ENCODE measurements at regions not wholly inside any gene's neighbourhood (a gene's known extent, or its start where the extent isn't known, plus 50 kb on each side); places are given as distances from the start of the nearest gene placed in this dataset.
"Not testable (repeated sequence)": the region's sequence is repeated elsewhere in the genome, so short reads cannot be mapped to it uniquely, and the experiment has no call there.

GRCh38 chr16:66025751-66026150 lies 340.7 kb upstream of the CDH5 start:
- no peaks in the 10 kb centered on the region for H3K4me1 ChIP-seq (ENCODE audit: control insufficient read depth in 1 of 2, extremely low read depth in 1 of 2, insufficient read depth in 2 of 2, low read length in 2 of 2)
- no peaks in the 10 kb centered on the region for H3K27me3 ChIP-seq (replicated peaks in 1 of 2; ENCODE audit: control insufficient read depth in 2 of 2, extremely low read depth in 1 of 2, insufficient read depth in 2 of 2, low read length in 1 of 2)
- H3K36me3 Mint-ChIP-seq, result no peaks in the 10 kb centered on the region
- H3K4me3 ChIP-seq (ENCODE audit: control insufficient read depth in 1 of 2, extremely low read depth in 1 of 2, low read length in 1 of 2), result no peak overlapping the region
- ChIA-PET POLR2A (no interaction called here), CTCF (no interaction called here)
- no CpG with 5 or more reads among the region's 1 CpG for WGBS (ENCODE audit: insufficient coverage)
- H3K27ac ChIP-seq (ENCODE audit: low read length), result no peak overlapping the region
- H3K27me3 Mint-ChIP-seq, result peaks cover 4 to 6% of the 10 kb centered on the region in 2 donors
- H3K27ac Mint-ChIP-seq, result no peak overlapping the region
- H3K4me3 Mint-ChIP-seq, result no peak overlapping the region
- H3K36me3 ChIP-seq (ENCODE audit: control insufficient read depth in 2 of 2, extremely low read depth in 1 of 2, insufficient read depth in 1 of 2, low read length in 1 of 2), result no peaks in the 10 kb centered on the region
- DNase-seq (no peak), ATAC-seq (replicated peaks in 1 of 4) (no peak)
- H3K9me3 Mint-ChIP-seq, result peaks cover 3 to 19% (median 7%) of the 10 kb centered on the region in 3 donors
- H3K9me3 ChIP-seq, result no peaks in the 10 kb centered on the region
- H3K4me1 Mint-ChIP-seq, result no peaks in the 10 kb centered on the region

GRCh38 chr16:66024567-66024966 lies 341.9 kb upstream of the CDH5 start:
- H3K4me1 Mint-ChIP-seq; CTCF ChIA-PET; H3K4me1 ChIP-seq (ENCODE audit: control insufficient read depth in 1 of 2, extremely low read depth in 1 of 2, insufficient read depth in 2 of 2, low read length in 2 of 2); H3K27ac ChIP-seq (ENCODE audit: low read length); H3K27ac Mint-ChIP-seq; H3K4me3 Mint-ChIP-seq; H3K4me3 ChIP-seq (ENCODE audit: control insufficient read depth in 1 of 2, extremely low read depth in 1 of 2, low read length in 1 of 2); H3K36me3 Mint-ChIP-seq; DNase-seq; POLR2A ChIA-PET; H3K27me3 ChIP-seq (replicated peaks in 1 of 2; ENCODE audit: control insufficient read depth in 2 of 2, extremely low read depth in 1 of 2, insufficient read depth in 2 of 2, low read length in 1 of 2); H3K27me3 Mint-ChIP-seq; ATAC-seq (replicated peaks in 1 of 4); H3K9me3 ChIP-seq; H3K36me3 ChIP-seq (ENCODE audit: control insufficient read depth in 2 of 2, extremely low read depth in 1 of 2, insufficient read depth in 1 of 2, low read length in 1 of 2): not testable (repeated sequence)
- WGBS (ENCODE audit: insufficient coverage), result 67% methylated on average over 1 of the region's 2 CpGs
- H3K9me3 Mint-ChIP-seq, result peaks cover 3 to 22% (median 13%) of the 10 kb centered on the region in 3 donors

DNA sequence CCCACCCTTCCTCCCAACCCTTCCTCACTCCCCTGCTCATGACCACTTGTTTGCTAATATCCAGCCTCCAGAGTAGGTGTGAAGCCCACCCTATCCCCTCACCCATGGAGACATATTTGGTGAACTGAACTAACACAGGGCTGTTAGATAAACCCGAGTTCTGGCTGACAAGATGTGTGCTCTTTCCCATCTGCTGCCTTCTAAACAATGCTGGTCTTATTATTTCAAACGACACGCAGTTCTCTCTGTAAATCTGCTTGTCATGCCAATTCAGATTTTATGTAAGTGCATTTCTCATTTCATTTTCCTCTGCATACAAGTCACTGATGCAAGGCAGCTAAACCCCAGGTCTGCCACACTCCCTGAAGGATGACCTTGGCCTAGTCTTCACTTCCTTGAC lies 343.0 kb upstream of the CDH5 start:
- 79% methylated on average over 3 of the region's 3 CpGs for WGBS (ENCODE audit: insufficient coverage)
- CTCF ChIA-PET, result no interaction called here
- POLR2A ChIA-PET, result no interaction called here
- peaks cover 3 to 22% (median 14%) of the 10 kb centered on the region in 3 donors for H3K9me3 Mint-ChIP-seq
- no peaks in the 10 kb centered on the region for H3K36me3 Mint-ChIP-seq
- no peaks in the 10 kb centered on the region for H3K9me3 ChIP-seq
- H3K4me1 ChIP-seq (ENCODE audit: control insufficient read depth in 1 of 2, extremely low read depth in 1 of 2, insufficient read depth in 2 of 2, low read length in 2 of 2), result no peaks in the 10 kb centered on the region
- no peak overlapping the region for H3K4me3 ChIP-seq (ENCODE audit: control insufficient read depth in 1 of 2, extremely low read depth in 1 of 2, low read length in 1 of 2)
- no peak overlapping the region for H3K4me3 Mint-ChIP-seq
- H3K4me1 Mint-ChIP-seq, result no peaks in the 10 kb centered on the region
- H3K27ac ChIP-seq (ENCODE audit: low read length), result no peak overlapping the region
- no peaks in the 10 kb centered on the region for H3K27me3 ChIP-seq (replicated peaks in 1 of 2; ENCODE audit: control insufficient read depth in 2 of 2, extremely low read depth in 1 of 2, insufficient read depth in 2 of 2, low read length in 1 of 2)
- H3K27me3 Mint-ChIP-seq, result peaks cover 0 to 3% of the 10 kb centered on the region in 2 donors
- H3K36me3 ChIP-seq (ENCODE audit: control insufficient read depth in 2 of 2, extremely low read depth in 1 of 2, insufficient read depth in 1 of 2, low read length in 1 of 2), result no peaks in the 10 kb centered on the region
- H3K27ac Mint-ChIP-seq, result no peak overlapping the region
- ATAC-seq (replicated peaks in 1 of 4) (no peak), DNase-seq (no peak)

- Mint-ChIP-seq H3K27ac (no peak overlapping the region), H3K4me3 (no peak overlapping the region), H3K4me1 (no peaks in the 10 kb centered on the region), H3K36me3 (no peaks in the 10 kb centered on the region), H3K27me3 (peaks cover 0 to 6% of the 10 kb centered on the region in 2 donors), H3K9me3 (peaks cover 3 to 18% (median 14%) of the 10 kb centered on the region in 3 donors)
- ChIA-PET CTCF (no interaction called here), POLR2A (no interaction called here)
- DNase-seq (no peak), ATAC-seq (replicated peaks in 1 of 4) (no peak)
- Histone ChIP-seq H3K27me3 (replicated peaks in 1 of 2; ENCODE audit: control insufficient read depth in 2 of 2, extremely low read depth in 1 of 2, insufficient read depth in 2 of 2, low read length in 1 of 2) (no peaks in the 10 kb centered on the region), H3K4me1 (ENCODE audit: control insufficient read depth in 1 of 2, extremely low read depth in 1 of 2, insufficient read depth in 2 of 2, low read length in 2 of 2) (no peaks in the 10 kb centered on the region), H3K27ac (ENCODE audit: low read length) (no peak overlapping the region), H3K9me3 (no peaks in the 10 kb centered on the region), H3K36me3 (ENCODE audit: control insufficient read depth in 2 of 2, extremely low read depth in 1 of 2, insufficient read depth in 1 of 2, low read length in 1 of 2) (no peaks in the 10 kb centered on the region), H3K4me3 (ENCODE audit: control insufficient read depth in 1 of 2, extremely low read depth in 1 of 2, low read length in 1 of 2) (no peak overlapping the region)
These were observed 345.8 kb upstream of the CDH5 start for GRCh38 chr16:66020642-66021041.

DNA sequence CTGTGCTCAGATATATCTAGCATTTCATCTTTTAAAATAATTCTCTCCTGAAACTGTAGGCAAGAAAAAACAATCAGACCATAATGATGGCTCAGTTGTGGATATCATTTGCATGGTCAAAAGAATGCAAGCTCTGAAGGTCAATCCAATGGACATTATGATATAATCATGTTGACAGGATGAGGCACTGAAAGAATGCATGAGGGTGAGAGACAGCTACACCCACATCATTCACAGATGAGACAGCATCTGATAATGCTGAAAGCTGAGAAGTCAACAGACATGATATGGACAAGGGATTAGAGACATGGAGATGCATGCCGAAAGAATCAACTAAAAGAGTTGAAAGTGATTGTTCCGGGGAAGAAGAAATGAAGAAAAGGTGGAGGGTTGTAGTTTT lies 346.4 kb upstream of the CDH5 start:
- POLR2A ChIA-PET, result no interaction called here
- Histone ChIP-seq H3K27ac (ENCODE audit: low read length) (no peak overlapping the region), H3K9me3 (no peaks in the 10 kb centered on the region), H3K4me3 (ENCODE audit: control insufficient read depth in 1 of 2, extremely low read depth in 1 of 2, low read length in 1 of 2) (no peak overlapping the region), H3K4me1 (ENCODE audit: control insufficient read depth in 1 of 2, extremely low read depth in 1 of 2, insufficient read depth in 2 of 2, low read length in 2 of 2) (no peaks in the 10 kb centered on the region), H3K27me3 (replicated peaks in 1 of 2; ENCODE audit: control insufficient read depth in 2 of 2, extremely low read depth in 1 of 2, insufficient read depth in 2 of 2, low read length in 1 of 2) (no peaks in the 10 kb centered on the region), H3K36me3 (ENCODE audit: control insufficient read depth in 2 of 2, extremely low read depth in 1 of 2, insufficient read depth in 1 of 2, low read length in 1 of 2) (no peaks in the 10 kb centered on the region)
- 100% methylated on average over 1 of the region's 2 CpGs for WGBS (ENCODE audit: insufficient coverage)
- peaks cover 0 to 6% of the 10 kb centered on the region in 2 donors for H3K27me3 Mint-ChIP-seq
- H3K9me3 Mint-ChIP-seq, result peaks cover 3 to 17% (median 14%) of the 10 kb centered on the region in 3 donors
- ATAC-seq (replicated peaks in 1 of 4) (no peak), DNase-seq (no peak)
- H3K27ac Mint-ChIP-seq, result no peak overlapping the region
- H3K4me3 Mint-ChIP-seq, result no peak overlapping the region
- CTCF ChIA-PET, result no interaction called here
- H3K36me3 Mint-ChIP-seq, result no peaks in the 10 kb centered on the region
- H3K4me1 Mint-ChIP-seq, result no peaks in the 10 kb centered on the region

GRCh38 chr16:66019502-66019901 lies 347.0 kb upstream of the CDH5 start:
- POLR2A ChIA-PET, result not testable (repeated sequence)

DNA sequence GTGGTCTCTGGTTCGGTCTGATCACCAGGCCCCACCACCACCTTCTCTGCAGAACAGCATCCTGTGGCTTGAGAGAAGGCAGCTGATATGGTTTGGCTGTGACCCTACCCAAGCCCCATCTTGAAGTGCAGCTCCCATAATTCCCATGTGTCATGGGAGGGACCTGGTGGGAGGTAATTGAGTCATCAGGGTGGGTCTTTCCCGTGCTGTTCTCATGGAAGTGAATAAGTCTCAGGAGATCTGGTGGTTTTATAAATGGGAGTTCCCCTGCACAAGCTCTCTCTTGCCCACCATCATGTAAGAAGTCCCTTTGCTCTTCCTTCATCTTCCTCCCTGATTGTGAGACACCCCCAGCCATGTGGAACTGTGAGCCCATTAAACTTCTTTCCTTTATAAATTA lies 352.3 kb upstream of the CDH5 start:
- no CpG with 5 or more reads among the region's 2 CpGs for WGBS (ENCODE audit: insufficient coverage)
- ChIA-PET POLR2A (no interaction called here), CTCF (no interaction called here)
- Histone ChIP-seq H3K4me1 (ENCODE audit: control insufficient read depth in 1 of 2, extremely low read depth in 1 of 2, insufficient read depth in 2 of 2, low read length in 2 of 2) (no peaks in the 10 kb centered on the region), H3K9me3 (no peaks in the 10 kb centered on the region), H3K36me3 (ENCODE audit: control insufficient read depth in 2 of 2, extremely low read depth in 1 of 2, insufficient read depth in 1 of 2, low read length in 1 of 2) (no peaks in the 10 kb centered on the region), H3K27ac (ENCODE audit: low read length) (no peak overlapping the region), H3K4me3 (ENCODE audit: control insufficient read depth in 1 of 2, extremely low read depth in 1 of 2, low read length in 1 of 2) (no peak overlapping the region), H3K27me3 (replicated peaks in 1 of 2; ENCODE audit: control insufficient read depth in 2 of 2, extremely low read depth in 1 of 2, insufficient read depth in 2 of 2, low read length in 1 of 2) (no peaks in the 10 kb centered on the region)
- H3K4me1 Mint-ChIP-seq, result no peaks in the 10 kb centered on the region
- no peaks in the 10 kb centered on the region for H3K9me3 Mint-ChIP-seq
- ATAC-seq (replicated peaks in 1 of 4) (no peak), DNase-seq (no peak)
- H3K4me3 Mint-ChIP-seq, result no peak overlapping the region
- no peaks in the 10 kb centered on the region for H3K36me3 Mint-ChIP-seq
- H3K27me3 Mint-ChIP-seq, result peaks cover 12 to 19% of the 10 kb centered on the region in 2 donors
- no peak overlapping the region for H3K27ac Mint-ChIP-seq

More at GRCh38 chr16:66019502-66019901, 347.0 kb upstream of the CDH5 start:
- H3K27ac Mint-ChIP-seq; DNase-seq; H3K4me3 Mint-ChIP-seq; H3K27ac ChIP-seq (ENCODE audit: low read length); H3K9me3 ChIP-seq; H3K4me3 ChIP-seq (ENCODE audit: control insufficient read depth in 1 of 2, extremely low read depth in 1 of 2, low read length in 1 of 2); H3K4me1 Mint-ChIP-seq; H3K4me1 ChIP-seq (ENCODE audit: control insufficient read depth in 1 of 2, extremely low read depth in 1 of 2, insufficient read depth in 2 of 2, low read length in 2 of 2); H3K27me3 ChIP-seq (replicated peaks in 1 of 2; ENCODE audit: control insufficient read depth in 2 of 2, extremely low read depth in 1 of 2, insufficient read depth in 2 of 2, low read length in 1 of 2); ATAC-seq (replicated peaks in 1 of 4); H3K27me3 Mint-ChIP-seq; H3K36me3 Mint-ChIP-seq; H3K36me3 ChIP-seq (ENCODE audit: control insufficient read depth in 2 of 2, extremely low read depth in 1 of 2, insufficient read depth in 1 of 2, low read length in 1 of 2); CTCF ChIA-PET: not testable (repeated sequence)
- no CpG with 5 or more reads among the region's 3 CpGs for WGBS (ENCODE audit: insufficient coverage)
- H3K9me3 Mint-ChIP-seq, result peaks cover 0 to 12% (median 8%) of the 10 kb centered on the region in 3 donors

Measured in T-cell (primary cell).